Heart left ventricle (tissue), 13 donors: ENCODE measurements at regions not wholly inside any gene's neighbourhood (a gene's known extent, or its start where the extent isn't known, plus 50 kb on each side); places are given as distances from the start of the nearest gene placed in this dataset.

Experiments used
- POLR2A ChIP-seq, 2 donors: fragments of 450-650 bp; IDR thresholded peaks; one replicate each; pipeline ENCODE4 v1.6.1; 2017; ENCODE audit warnings: antibody characterized with exemption in 2 of 2, mild to moderate bottlenecking in 2 of 2, moderate library complexity in 2 of 2
- TF ChIP-seq, protein P1 (sequence below), 12 donors: fragments of 200-600 bp; sonication (generic) in 4 of 12; IDR thresholded peaks; one replicate each; pipeline versions ENCODE4 v1.5.0 to v1.8.0; 2018 to 2022; ENCODE audit warnings: antibody characterized with exemption in 12 of 12, mild to moderate bottlenecking in 5 of 12
- donor health status: ischemic (EF 13 %, LVEDD 7.1; RV severe dilation, severe dysfunction).
- donor health status: DM: no; HTN: yes; CAD: no.
- donor health status: DM: no; HTN: no; CAD: no.
- donor health status: ischemic (EF 25% LVEDD 6.9; RV normal size, moderate dysfunction).
- donor health status: ischemic (EF 25% LVEDD 5.7; RV mildly dilated, moderate dysfunction).
- donor health status: ischemic (EF 35%, LVEDD 5.7; RV mildly dilated, moderate dysfunction).
- donor health status: nonischemic (EF 11% LVEDD 7.7; RV severe dilation, severe dysfunction).
- donor health status: DM: yes; HTN: yes; CAD: no.
- donor health status: PGD.
- donor health status: ischemic (EF 29% LVEDD 5.4; RV normal size, mild dysfunction).
- donor health status: nonischemic (EF 23%, LVEDD 6.1; RV moderate dilation, normal function).

DNA sequence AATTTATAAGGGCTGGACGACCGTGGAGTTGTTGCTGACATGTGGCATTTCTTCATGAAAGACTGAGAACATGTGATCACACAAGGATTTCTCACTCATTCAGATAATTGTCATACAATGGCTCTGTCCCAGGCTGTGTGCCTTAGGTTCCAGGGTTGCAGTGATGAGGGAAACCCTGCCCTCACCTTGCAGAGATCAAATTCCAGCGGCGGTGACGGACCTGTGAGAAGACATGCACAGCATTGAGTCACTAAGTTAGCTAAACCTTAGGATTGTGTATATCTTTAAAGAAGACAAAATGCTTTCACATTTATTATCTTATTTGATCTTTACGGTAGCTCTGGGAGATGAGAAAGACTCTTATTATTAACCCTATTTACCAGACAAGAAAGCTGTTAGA, 1029.1 kb downstream of the BCL11B start:
- TF ChIP-seq POLR2A (IDR thresholded peaks at IDR 0.05) = no peak
- TF ChIP-seq, protein P1, sequence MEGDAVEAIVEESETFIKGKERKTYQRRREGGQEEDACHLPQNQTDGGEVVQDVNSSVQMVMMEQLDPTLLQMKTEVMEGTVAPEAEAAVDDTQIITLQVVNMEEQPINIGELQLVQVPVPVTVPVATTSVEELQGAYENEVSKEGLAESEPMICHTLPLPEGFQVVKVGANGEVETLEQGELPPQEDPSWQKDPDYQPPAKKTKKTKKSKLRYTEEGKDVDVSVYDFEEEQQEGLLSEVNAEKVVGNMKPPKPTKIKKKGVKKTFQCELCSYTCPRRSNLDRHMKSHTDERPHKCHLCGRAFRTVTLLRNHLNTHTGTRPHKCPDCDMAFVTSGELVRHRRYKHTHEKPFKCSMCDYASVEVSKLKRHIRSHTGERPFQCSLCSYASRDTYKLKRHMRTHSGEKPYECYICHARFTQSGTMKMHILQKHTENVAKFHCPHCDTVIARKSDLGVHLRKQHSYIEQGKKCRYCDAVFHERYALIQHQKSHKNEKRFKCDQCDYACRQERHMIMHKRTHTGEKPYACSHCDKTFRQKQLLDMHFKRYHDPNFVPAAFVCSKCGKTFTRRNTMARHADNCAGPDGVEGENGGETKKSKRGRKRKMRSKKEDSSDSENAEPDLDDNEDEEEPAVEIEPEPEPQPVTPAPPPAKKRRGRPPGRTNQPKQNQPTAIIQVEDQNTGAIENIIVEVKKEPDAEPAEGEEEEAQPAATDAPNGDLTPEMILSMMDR (IDR thresholded peaks at IDR 0.05) = no peak
